ENCODE measurements at regions not wholly inside any gene's neighbourhood (a gene's known extent, or its start where the extent isn't known, plus 50 kb on each side); places are given as distances from the start of the nearest gene placed in this dataset.

- no peak for TF ChIP-seq ZBTB12 (CRISPR knock-in tag; IDR thresholded peaks at IDR 0.05)
- no peak for TF ChIP-seq ZNF436 (CRISPR knock-in tag; IDR thresholded peaks at IDR 0.05)
- no peak for TF ChIP-seq JUNB (CRISPR knock-in tag; conservative IDR thresholded peaks at IDR 0.05)
- TF ChIP-seq C11orf30 (IDR thresholded peaks at IDR 0.05; ENCODE audit: low read depth): no peak
Observed at GRCh38 chr22:23512721-23513120, 67.4 kb downstream of the IGLL1 start (continued).

DNA sequence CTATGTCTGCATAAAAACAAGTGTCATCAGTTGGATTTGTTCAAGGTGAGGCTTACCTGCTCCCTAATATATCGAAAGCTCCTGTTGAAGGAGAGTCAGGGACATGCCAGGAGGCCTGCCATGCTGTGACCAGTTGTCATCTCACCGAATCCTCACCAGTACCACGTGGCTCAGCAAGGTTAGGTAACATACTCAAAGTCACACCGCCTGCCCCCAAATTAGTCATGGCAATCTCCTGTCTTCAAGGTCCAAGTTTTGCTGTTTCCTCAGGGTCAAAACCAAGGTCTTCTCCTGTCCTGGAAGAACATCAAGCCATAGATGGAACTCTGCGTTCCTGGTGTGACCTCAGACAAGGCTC, 67.8 kb downstream of the IGLL1 start:
- DNase-seq (ENCODE audit: extremely low read depth in 1 of 4, low spot score in 3 of 4) (no peak), ATAC-seq (no peak), FAIRE-seq (no peak)
- ChIA-PET CTCF (ENCODE audit: low intra/inter-chr PET ratio) (no interaction called here), POLR2A (no interaction called here)
- Histone ChIP-seq H3K9ac (ENCODE audit: insufficient read depth in 1 of 2, low read depth in 2 of 2, low read length in 2 of 2) (no peak overlapping the region), H3K9me1 (ENCODE audit: control insufficient read depth, insufficient read depth, low read length) (no peaks in the 10 kb centered on the region), H2AFZ (ENCODE audit: low read depth, low read length) (no peak overlapping the region), H4K20me1 (replicated peaks; ENCODE audit: control insufficient read depth, insufficient read depth, low read length) (no peaks in the 10 kb centered on the region), H3K36me3 (ENCODE audit: control insufficient read depth, insufficient read depth, low read length) (no peaks in the 10 kb centered on the region), H3K4me3 (no peak overlapping the region), H3K27me3 (ENCODE audit: control insufficient read depth in 2 of 2, insufficient read depth in 2 of 2, low read length in 2 of 2) (no peaks in the 10 kb centered on the region), H3K4me1 (replicated peaks in 1 of 2; ENCODE audit: control insufficient read depth in 2 of 2, insufficient read depth in 2 of 2, low read length in 2 of 2) (no peaks in the 10 kb centered on the region; a peak in 2 of 5 replicates), H3K27ac (ENCODE audit: extremely low read depth, low read depth, low read length) (no peak overlapping the region), H3K4me2 (ENCODE audit: insufficient read depth, low read length) (no peak overlapping the region), H3K79me2 (ENCODE audit: control insufficient read depth, insufficient read depth, low read length) (no peaks in the 10 kb centered on the region), H3K9me3 (replicated peaks; ENCODE audit: control insufficient read depth, insufficient read depth, low read depth, low read length) (no peaks in the 10 kb centered on the region)
- BruUV-seq (replicated peaks): no TSS peak
- intact Hi-C loops (cut with micrococcal nuclease) (no loop called here), in situ Hi-C loops (cut with MboI) (no loop called here)
- no peak for TF ChIP-seq ZNF511 (CRISPR knock-in tag; IDR thresholded peaks at IDR 0.05)
- WGBS (ENCODE audit: insufficient coverage, low coverage, missing lambda C conversion rate): 48% methylated on average over 5 of the region's 5 CpGs

All from K562 (cell line).